ENCODE measurements at regions not wholly inside any gene's neighbourhood (a gene's known extent, or its start where the extent isn't known, plus 50 kb on each side); places are given as distances from the start of the nearest gene placed in this dataset.
"Not testable (repeated sequence)": the region's sequence is repeated elsewhere in the genome, so short reads cannot be mapped to it uniquely, and the experiment has no call there.

GRCh38 chr5:114118511-114118910 is 243.4 kb upstream of the KCNN2 start:
- Mint-ChIP-seq H3K4me3 (ENCODE audit: low read depth) (no peak overlapping the region), H3K9me3 (no peaks in the 10 kb centered on the region), H3K36me3 (ENCODE audit: low read depth) (no peaks in the 10 kb centered on the region), H3K4me1 (ENCODE audit: low read depth) (no peaks in the 10 kb centered on the region), H3K27me3 (ENCODE audit: low read depth) (no peaks in the 10 kb centered on the region), H3K27ac (no peak overlapping the region)
- DNase-seq (ENCODE audit: low spot score): no peak
- intact Hi-C loops (cut with micrococcal nuclease): no loop called here

DNA sequence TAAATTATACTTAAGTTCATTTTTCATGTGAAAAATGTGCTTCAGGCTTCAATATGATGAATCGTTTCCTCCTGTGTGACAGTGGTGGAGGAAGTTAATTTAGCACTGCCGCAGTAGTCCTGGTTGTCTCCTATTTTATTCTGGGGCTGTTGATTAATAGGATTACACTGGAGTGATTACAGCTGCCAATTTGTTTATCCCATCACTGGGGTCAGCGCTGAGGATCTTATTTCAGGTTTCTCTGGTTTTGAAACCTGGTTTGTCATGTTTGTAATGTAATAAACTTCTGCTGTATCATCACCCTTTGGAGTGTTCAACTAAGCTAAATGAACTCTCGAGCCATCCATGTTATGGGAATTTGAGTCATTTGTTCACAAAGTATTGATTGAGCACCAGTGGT is 241.7 kb upstream of the KCNN2 start:
- Mint-ChIP-seq H3K27me3 (ENCODE audit: low read depth) (no peaks in the 10 kb centered on the region), H3K4me3 (ENCODE audit: low read depth) (no peak overlapping the region), H3K4me1 (ENCODE audit: low read depth) (no peaks in the 10 kb centered on the region), H3K36me3 (ENCODE audit: low read depth) (no peaks in the 10 kb centered on the region), H3K9me3 (no peaks in the 10 kb centered on the region), H3K27ac (no peak overlapping the region)
- intact Hi-C loops (cut with micrococcal nuclease): no loop called here
- no peak for DNase-seq (ENCODE audit: low spot score)

DNA sequence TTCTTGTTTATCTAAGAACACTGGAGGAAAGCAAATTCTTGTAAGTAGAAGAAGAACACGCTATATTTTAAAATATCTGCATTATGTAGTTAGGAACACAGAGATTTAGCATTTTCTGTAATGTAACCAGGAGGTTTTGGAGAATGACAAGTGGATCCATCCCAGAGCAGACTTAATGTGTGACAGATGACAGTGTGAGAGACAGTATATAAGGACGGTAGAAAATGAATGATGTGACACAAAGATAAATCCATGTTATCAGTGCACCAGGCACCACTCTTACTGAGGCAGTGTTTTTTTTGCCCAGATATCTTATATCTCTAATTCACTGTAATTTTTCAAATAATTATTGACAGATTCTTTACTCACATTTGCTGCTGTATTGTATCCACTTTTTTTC is 239.0 kb upstream of the KCNN2 start:
- Mint-ChIP-seq H3K27me3 (ENCODE audit: low read depth) (no peaks in the 10 kb centered on the region), H3K4me1 (ENCODE audit: low read depth) (no peaks in the 10 kb centered on the region), H3K27ac (no peak overlapping the region), H3K4me3 (ENCODE audit: low read depth) (no peak overlapping the region), H3K36me3 (ENCODE audit: low read depth) (no peaks in the 10 kb centered on the region), H3K9me3 (peaks cover 2% of the 10 kb centered on the region)
- intact Hi-C loops (cut with micrococcal nuclease): no loop called here
- no peak for DNase-seq (ENCODE audit: low spot score)

DNA sequence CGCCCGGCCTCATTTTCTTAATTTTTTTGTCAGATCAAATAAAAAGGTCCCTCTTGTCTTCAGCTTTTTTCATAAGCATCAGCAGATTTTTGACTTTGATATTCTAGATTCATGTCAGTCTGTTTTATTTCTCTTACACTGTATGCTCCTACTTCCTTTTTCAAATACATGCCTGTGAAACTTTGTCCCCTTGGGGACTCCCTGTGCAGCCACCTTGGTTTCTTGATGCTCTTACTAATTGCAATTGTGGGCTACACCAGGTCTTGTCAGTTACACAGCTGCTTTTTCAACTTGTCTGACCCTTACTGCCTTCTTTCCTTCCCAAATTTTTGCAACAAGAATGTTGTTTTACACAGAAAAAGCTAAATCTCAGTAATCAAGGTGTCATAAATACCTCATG is 238.2 kb upstream of the KCNN2 start:
- no peak overlapping the region for H3K4me3 Mint-ChIP-seq (ENCODE audit: low read depth)
- no peak overlapping the region for H3K27ac Mint-ChIP-seq
- no peaks in the 10 kb centered on the region for H3K27me3 Mint-ChIP-seq (ENCODE audit: low read depth)
- DNase-seq (ENCODE audit: low spot score): no peak
- intact Hi-C loops (cut with micrococcal nuclease): no loop called here
- no peaks in the 10 kb centered on the region for H3K4me1 Mint-ChIP-seq (ENCODE audit: low read depth)
- H3K36me3 Mint-ChIP-seq (ENCODE audit: low read depth): no peaks in the 10 kb centered on the region
- peaks cover 6% of the 10 kb centered on the region for H3K9me3 Mint-ChIP-seq

DNA sequence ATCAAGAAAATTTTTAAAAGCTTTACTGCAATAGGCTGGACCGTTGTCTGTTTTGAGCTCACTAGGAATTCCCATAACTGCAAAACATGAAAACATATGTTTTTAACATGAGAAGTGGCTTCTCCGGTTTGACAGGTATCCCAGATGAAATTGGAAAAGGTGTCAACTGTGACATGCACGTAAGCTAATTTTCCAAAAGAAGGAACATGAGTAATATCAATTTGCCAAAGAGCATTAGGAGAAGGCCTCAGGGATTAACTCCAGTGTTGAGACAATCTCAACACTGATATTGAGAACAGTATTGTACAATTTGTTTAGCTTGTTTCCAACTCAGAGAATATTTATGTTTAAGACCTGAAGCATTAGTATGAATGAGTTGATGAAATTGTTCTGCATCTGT is 215.5 kb upstream of the KCNN2 start:
- no peak overlapping the region for H3K27ac Mint-ChIP-seq
- no peaks in the 10 kb centered on the region for H3K27me3 Mint-ChIP-seq (ENCODE audit: low read depth)
- H3K4me3 Mint-ChIP-seq (ENCODE audit: low read depth): no peak overlapping the region
- intact Hi-C loops (cut with micrococcal nuclease): no loop called here
- peaks cover 45% of the 10 kb centered on the region for H3K9me3 Mint-ChIP-seq
- H3K36me3 Mint-ChIP-seq (ENCODE audit: low read depth): no peaks in the 10 kb centered on the region
- no peak for DNase-seq (ENCODE audit: low spot score)
- no peaks in the 10 kb centered on the region for H3K4me1 Mint-ChIP-seq (ENCODE audit: low read depth)

DNA sequence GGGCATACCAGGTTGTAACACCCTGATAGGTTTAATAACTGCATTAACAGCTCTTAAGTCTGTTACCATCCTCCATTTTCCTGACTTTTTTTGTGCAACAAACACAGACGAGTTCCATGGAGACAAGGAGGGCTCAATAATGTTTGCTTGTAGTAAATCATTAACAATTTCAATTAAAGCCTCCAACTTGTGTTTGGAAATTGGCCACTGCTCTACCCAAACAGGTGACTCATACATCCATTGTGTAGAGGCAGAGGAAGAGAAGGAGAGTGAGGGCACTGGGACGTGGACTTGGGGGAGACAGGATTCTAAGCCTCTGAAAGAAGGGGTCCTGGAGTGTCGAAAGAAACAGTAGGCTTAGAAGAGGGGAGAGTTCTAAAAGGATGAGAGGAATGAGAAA is 213.6 kb upstream of the KCNN2 start:
- no peaks in the 10 kb centered on the region for H3K27me3 Mint-ChIP-seq (ENCODE audit: low read depth)
- no peak for DNase-seq (ENCODE audit: low spot score)
- intact Hi-C loops (cut with micrococcal nuclease): no loop called here
- no peak overlapping the region for H3K27ac Mint-ChIP-seq
- H3K4me3 Mint-ChIP-seq (ENCODE audit: low read depth): no peak overlapping the region
- H3K36me3 Mint-ChIP-seq (ENCODE audit: low read depth): no peaks in the 10 kb centered on the region
- peaks cover 48% of the 10 kb centered on the region for H3K9me3 Mint-ChIP-seq
- no peaks in the 10 kb centered on the region for H3K4me1 Mint-ChIP-seq (ENCODE audit: low read depth)

- H3K4me3 Mint-ChIP-seq (ENCODE audit: low read depth); H3K4me1 Mint-ChIP-seq (ENCODE audit: low read depth); H3K36me3 Mint-ChIP-seq (ENCODE audit: low read depth); intact Hi-C loops (cut with micrococcal nuclease); DNase-seq (ENCODE audit: low spot score); H3K27me3 Mint-ChIP-seq (ENCODE audit: low read depth); H3K27ac Mint-ChIP-seq: not testable (repeated sequence)
- peaks cover 48% of the 10 kb centered on the region for H3K9me3 Mint-ChIP-seq
Observed at GRCh38 chr5:114148728-114149127, 213.1 kb upstream of the KCNN2 start.

DNA sequence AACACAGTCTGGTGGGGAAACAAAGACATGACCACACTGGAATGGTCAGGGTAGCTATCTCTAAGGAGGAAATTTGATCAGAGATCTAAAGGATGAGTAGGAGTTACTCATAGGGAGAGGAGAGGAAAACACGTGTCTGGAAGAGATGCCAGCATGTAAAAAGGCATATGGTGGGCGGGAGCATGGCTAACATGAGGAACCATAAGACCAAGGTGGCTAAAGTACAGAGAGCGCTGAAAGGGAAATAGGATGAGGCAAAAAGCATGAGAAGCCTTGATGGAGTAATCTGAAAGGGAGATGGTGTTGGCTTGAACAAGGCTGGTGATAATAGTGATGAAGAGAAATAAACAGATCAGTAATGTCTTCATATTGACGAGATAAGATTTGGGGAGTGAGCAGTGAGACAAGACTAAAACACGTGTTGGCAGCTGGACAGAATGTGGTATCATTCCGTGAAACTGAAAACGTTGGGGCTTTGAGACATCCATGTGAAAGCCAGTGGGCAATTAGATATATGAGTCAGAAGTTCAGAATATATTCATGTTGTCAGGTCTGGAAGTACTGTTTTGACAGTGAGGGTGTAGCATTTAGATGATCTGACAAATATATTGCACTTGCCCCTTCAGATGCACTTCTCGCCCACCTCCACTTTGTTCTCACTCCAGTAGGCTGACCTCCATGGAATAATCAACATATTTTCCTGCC is 209.1 kb upstream of the KCNN2 start:
- Mint-ChIP-seq H3K4me3 (ENCODE audit: low read depth) (no peak overlapping the region), H3K27me3 (ENCODE audit: low read depth) (no peaks in the 10 kb centered on the region), H3K36me3 (ENCODE audit: low read depth) (no peaks in the 10 kb centered on the region), H3K27ac (no peak overlapping the region), H3K9me3 (peaks cover 36% of the 10 kb centered on the region), H3K4me1 (ENCODE audit: low read depth) (no peaks in the 10 kb centered on the region)
- intact Hi-C loops (cut with micrococcal nuclease): no loop called here
- DNase-seq (ENCODE audit: low spot score): no peak

DNA sequence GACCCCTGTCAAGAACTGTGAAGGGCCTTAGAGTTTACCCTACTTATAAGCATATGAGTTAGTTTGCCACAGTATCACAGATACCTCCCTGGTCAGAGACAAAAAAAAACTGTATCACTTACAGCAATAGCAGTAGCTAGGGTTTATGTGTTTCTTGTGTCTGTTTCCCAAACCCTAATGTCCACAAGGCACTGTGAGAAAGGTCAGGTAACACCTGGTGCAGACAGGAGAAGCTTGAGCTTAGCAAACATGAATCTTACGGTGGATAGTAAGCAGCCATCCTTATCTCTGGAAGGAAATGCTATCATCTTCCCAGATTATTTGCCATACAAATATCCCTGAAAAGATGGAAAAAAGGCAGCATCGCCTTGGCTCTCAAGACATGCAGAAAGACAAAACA is 208.5 kb upstream of the KCNN2 start:
- Mint-ChIP-seq H3K4me3 (ENCODE audit: low read depth) (no peak overlapping the region), H3K9me3 (peaks cover 33% of the 10 kb centered on the region), H3K27me3 (ENCODE audit: low read depth) (no peaks in the 10 kb centered on the region), H3K36me3 (ENCODE audit: low read depth) (no peaks in the 10 kb centered on the region), H3K4me1 (ENCODE audit: low read depth) (no peaks in the 10 kb centered on the region), H3K27ac (no peak overlapping the region)
- intact Hi-C loops (cut with micrococcal nuclease): no loop called here
- no peak for DNase-seq (ENCODE audit: low spot score)

DNA sequence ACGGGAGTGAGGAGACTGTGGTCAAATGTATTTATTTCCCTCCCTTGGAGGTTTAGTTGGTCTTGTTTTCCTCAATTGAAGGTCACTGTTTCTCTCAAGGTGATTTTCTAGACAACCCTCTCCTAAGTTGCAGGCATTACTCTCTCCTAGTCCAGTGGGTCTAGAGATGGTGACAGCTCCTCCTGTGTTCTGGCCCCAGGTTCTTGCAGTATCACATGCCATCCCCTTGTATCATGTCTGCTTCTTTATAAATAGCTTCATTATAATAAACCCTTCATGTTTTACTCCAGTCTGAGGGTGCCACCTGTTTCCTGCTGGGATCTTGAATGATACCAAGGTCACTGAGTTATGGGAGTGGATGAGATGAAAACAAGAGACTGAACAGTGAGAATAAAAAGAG is 208.0 kb upstream of the KCNN2 start:
- Mint-ChIP-seq H3K4me1 (ENCODE audit: low read depth) (no peaks in the 10 kb centered on the region), H3K9me3 (peaks cover 29% of the 10 kb centered on the region), H3K36me3 (ENCODE audit: low read depth) (no peaks in the 10 kb centered on the region), H3K27ac (no peak overlapping the region), H3K27me3 (ENCODE audit: low read depth) (no peaks in the 10 kb centered on the region), H3K4me3 (ENCODE audit: low read depth) (no peak overlapping the region)
- intact Hi-C loops (cut with micrococcal nuclease): no loop called here
- DNase-seq (ENCODE audit: low spot score): no peak

GRCh38 chr5:114166081-114166480 is 195.8 kb upstream of the KCNN2 start:
- H3K4me1 Mint-ChIP-seq (ENCODE audit: low read depth): no peaks in the 10 kb centered on the region
- H3K4me3 Mint-ChIP-seq (ENCODE audit: low read depth): no peak overlapping the region
- no peak overlapping the region for H3K27ac Mint-ChIP-seq
- no peaks in the 10 kb centered on the region for H3K27me3 Mint-ChIP-seq (ENCODE audit: low read depth)
- no peak for DNase-seq (ENCODE audit: low spot score)
- H3K9me3 Mint-ChIP-seq: peaks cover 16% of the 10 kb centered on the region
- H3K36me3 Mint-ChIP-seq (ENCODE audit: low read depth): no peaks in the 10 kb centered on the region
- intact Hi-C loops (cut with micrococcal nuclease): no loop called here

- intact Hi-C loops (cut with micrococcal nuclease): no loop called here
- no peak overlapping the region for H3K27ac Mint-ChIP-seq
- peaks cover 18% of the 10 kb centered on the region for H3K9me3 Mint-ChIP-seq
- no peak overlapping the region for H3K4me3 Mint-ChIP-seq (ENCODE audit: low read depth)
- no peaks in the 10 kb centered on the region for H3K27me3 Mint-ChIP-seq (ENCODE audit: low read depth)
- no peaks in the 10 kb centered on the region for H3K4me1 Mint-ChIP-seq (ENCODE audit: low read depth)
- no peak for DNase-seq (ENCODE audit: low spot score)
- no peaks in the 10 kb centered on the region for H3K36me3 Mint-ChIP-seq (ENCODE audit: low read depth)
Observed at GRCh38 chr5:114174131-114174530, 187.7 kb upstream of the KCNN2 start.

DNA sequence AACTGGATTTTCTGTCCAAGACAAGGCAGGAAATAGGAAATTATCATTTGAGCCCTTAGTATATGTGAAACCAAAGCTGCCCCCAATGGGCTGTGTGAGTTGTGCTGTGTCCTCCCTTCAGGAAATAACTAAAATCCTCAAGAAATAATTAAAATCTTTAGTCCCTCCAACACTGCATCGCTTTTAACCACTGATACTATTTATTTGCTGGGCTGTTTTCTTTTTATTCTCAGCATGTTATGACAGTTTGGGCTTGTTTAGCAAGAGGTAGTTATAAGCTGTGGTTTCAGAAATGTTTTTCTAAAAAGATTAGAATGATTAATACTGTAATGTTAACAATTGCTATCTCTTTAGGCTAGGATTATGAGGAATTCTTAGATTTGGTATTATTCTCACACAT is 187.0 kb upstream of the KCNN2 start:
- Mint-ChIP-seq H3K4me3 (ENCODE audit: low read depth) (no peak overlapping the region), H3K9me3 (peaks cover 18% of the 10 kb centered on the region), H3K27me3 (ENCODE audit: low read depth) (no peaks in the 10 kb centered on the region), H3K27ac (no peak overlapping the region), H3K36me3 (ENCODE audit: low read depth) (no peaks in the 10 kb centered on the region), H3K4me1 (ENCODE audit: low read depth) (no peaks in the 10 kb centered on the region)
- DNase-seq (ENCODE audit: low spot score): no peak
- intact Hi-C loops (cut with micrococcal nuclease): no loop called here

GRCh38 chr5:114176356-114176755 is 185.5 kb upstream of the KCNN2 start:
- Mint-ChIP-seq H3K27ac (no peak overlapping the region), H3K4me1 (ENCODE audit: low read depth) (no peaks in the 10 kb centered on the region), H3K27me3 (ENCODE audit: low read depth) (no peaks in the 10 kb centered on the region), H3K4me3 (ENCODE audit: low read depth) (no peak overlapping the region), H3K36me3 (ENCODE audit: low read depth) (no peaks in the 10 kb centered on the region), H3K9me3 (peaks cover 24% of the 10 kb centered on the region)
- intact Hi-C loops (cut with micrococcal nuclease): no loop called here
- no peak for DNase-seq (ENCODE audit: low spot score)
